NCI-H2107 treated with DMSO at 0.1 percent for 48 hours (cell line): ENCODE measurements at regions not wholly inside any gene's neighbourhood (a gene's known extent, or its start where the extent isn't known, plus 50 kb on each side); places are given as distances from the start of the nearest gene placed in this dataset.

Experiments used
- DNase-seq: peaks from one replicate; lab custom pipeline; 2025; ENCODE audit not compliant: unreplicated experiment; lab: John Stamatoyannopoulos, UW

DNA sequence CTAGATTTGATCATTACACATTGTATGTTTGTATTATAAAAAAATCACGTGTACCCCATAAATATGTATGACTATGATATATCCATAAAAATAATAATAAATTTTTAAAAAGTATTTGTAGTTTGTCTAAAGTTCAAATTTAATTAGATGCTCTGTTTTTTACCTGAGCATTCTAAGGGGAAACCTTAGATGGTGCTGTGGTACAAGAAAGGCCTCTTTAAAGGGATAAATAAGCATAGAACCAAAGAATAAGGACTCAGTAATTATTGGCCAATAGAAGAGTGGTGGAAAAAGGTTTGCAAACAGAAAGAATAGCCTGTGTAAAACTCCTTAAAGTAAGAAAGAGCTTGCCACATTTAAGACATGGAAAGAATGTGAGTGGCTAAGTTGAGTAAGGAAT, 580.1 kb upstream of the SEL1L start:
- peak; percentile 22 for DNase-seq

DNA sequence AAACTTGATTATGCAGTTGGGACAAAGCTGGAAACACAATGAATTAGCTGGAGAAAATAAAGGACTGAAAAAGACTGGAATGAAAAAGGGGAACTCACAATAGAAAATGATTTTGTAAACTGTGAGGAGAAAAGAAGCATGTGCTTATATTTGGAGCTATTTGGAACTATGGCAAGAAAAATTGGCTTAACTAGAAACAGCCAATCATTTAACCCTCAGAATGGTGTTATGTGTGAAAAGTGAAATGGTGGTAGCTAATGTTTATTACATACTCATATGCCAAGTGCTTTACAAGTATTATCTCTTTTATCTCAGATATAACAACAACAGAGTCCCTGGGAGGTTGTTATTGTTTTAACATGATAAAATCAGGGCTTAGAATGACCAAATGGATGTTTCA, 583.1 kb upstream of the SEL1L start:
- no peak for DNase-seq

DNA sequence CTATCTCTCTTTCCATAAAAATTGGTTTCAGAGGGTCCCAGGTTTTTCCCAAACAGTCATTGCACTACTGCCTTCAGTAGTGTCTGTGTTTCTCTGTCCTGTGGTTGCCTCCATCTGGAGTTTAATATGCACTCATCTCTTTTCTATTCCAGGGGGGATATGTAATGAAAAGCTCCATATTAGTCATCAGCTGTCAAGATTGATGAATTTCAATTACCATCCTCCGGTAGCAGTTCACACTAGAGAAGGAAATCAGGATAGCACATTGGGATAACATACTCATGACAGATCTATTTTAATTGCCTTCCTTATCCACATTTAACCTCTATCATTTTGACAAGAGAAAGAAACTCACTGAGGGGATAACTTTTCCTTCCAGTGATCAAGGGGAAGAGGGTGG, 589.0 kb upstream of the SEL1L start:
- no peak for DNase-seq

DNA sequence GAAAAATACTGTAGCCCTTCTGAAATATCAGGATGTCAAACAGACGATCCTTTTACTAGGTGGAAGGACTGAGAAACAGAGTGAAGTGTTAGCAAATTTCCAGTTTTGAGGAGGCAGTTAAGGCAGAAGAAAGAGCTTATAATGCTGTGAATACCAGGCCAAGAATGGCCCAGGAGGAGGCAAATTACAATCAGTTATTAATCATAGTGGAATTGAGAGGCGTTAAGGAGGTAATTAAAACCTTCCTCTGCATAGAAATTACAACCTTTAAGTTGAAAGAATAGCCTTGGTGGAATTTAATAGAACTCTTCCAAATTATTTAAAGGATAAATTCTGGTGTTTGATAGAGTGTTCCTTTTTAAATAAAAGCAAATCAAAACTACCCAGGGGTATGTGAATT, 590.9 kb upstream of the SEL1L start:
- DNase-seq: no peak

DNA sequence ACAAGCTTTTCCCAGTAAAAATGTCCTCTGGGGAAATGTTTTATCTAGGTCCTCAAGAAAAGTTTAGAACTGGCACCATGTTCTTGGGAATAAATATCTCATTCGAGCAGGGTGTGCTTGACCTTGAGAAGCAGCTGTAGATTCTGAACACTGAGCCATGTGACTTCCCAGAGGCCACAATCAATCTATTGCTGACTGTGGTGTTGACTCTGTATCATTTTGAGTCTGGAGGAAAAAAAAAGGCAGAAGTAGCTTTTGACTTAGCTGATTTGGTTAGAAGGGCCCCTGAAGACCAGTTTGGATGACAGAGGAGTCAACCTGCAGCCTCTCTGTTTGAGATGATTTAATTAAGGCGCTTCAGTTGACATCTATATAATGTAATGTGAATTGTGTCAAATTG, 592.4 kb upstream of the SEL1L start:
- DNase-seq: no peak

DNA sequence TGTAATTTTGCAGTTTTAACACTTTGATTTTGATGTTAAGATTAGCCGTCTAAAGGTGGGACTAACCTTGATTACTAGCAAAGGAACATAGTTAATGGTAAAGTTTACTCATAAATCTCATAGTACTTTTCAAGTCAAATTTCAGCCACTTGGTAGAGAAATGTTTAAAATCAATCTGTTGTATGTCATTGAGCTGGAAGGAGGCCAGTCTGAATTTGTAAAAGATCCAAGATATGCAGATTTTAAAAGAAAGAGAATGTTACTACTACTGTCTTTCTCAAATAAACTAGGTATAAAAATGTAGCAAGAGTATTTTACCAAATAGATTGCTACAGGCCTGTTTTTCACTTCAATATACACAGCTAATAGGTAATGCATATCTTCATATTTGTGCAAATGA, 600.8 kb upstream of the SEL1L start:
- DNase-seq: no peak

DNA sequence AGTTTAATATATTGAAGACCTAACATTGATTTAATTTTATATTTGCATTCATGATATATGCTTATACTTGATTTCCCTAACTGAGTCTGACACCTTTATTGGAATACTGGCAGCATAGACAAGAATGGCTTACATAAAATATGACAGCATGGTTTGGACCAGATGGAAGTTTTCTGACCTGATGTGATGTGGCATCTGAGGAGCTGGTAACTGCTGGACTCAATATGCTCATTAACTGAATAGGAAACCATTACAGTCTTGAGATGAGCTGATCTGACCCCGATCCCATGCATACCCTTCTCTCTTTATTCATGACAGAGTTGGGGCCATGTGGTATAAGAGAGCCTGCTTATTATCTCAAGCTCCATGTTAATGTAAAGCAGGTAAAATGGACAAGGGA, 604.8 kb upstream of the SEL1L start:
- no peak for DNase-seq

DNA sequence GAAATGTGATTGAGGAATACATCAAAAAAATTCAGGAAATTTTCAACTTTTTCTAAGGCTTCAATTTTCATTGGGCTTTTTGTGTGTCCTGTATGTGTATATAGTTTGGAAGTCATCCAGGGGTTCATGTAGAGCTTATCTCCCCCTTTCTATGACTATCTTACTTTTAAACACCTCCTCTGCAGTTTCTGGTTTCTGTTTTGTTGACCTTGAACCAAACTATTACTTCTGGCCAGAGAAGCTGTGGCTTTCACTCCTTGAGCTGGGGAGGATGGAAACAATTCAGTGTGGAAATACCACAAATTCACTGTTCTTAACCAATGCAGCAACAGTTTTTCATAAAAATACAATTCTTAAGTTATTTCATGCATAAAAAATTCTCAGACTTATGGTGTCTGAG, 613.2 kb upstream of the SEL1L start:
- no peak for DNase-seq

DNA sequence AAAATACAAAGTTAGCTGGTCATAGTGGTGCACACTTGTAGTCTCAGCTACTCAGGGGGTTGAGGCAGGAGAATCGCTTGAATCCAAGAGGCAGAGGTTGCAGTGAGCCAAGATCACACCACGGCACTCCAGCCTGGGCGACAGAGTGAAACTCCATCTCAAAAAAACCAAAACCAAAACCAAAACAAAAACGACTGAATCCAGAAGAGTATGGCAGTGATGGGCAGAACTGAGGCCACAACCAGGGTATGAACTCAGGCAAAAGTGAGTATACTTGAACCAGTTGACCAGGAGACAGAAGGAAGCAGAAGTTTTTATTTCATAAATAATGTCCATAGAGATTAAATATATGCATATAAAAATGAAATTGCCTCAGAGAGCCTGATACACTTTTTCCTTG, 620.0 kb upstream of the SEL1L start:
- no peak for DNase-seq

DNA sequence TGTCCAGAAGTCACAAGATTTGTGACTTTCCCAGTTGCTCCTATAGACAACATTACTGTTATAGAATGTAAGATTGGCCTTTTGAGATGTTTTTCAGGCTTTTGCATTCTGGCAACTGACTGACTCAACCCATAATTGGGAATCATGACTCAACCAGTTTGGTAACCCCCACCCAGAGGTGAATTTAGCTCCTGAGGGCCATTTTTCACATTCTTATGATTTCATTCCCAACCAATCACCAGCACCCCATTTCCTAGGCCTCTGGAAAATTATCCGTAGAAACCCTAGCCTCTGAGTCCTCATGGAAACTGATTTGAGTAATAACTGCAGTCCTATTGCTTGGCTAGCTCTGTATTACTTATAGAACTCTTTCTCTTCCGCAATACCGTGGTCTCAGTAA, 626.0 kb upstream of the SEL1L start:
- DNase-seq: no peak

DNA sequence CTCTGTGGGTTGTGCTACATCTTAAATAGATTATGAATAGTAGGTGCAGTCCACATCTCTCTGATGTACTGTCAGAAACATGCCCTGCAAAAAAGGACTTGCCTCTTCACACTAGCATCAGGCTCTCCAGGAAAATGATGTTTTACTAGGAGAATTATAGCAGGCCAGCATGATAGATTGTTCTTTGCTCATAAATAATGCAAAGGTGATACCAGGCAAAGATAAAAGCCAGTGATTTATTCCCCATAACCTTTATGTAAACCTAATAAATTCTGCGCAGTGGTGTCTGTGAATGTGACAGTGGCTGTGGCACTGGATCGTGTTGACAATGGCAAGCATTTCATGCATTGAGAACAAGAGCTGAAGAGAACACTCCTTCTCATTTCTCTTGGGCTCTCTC, 646.5 kb upstream of the SEL1L start:
- no peak for DNase-seq

DNA sequence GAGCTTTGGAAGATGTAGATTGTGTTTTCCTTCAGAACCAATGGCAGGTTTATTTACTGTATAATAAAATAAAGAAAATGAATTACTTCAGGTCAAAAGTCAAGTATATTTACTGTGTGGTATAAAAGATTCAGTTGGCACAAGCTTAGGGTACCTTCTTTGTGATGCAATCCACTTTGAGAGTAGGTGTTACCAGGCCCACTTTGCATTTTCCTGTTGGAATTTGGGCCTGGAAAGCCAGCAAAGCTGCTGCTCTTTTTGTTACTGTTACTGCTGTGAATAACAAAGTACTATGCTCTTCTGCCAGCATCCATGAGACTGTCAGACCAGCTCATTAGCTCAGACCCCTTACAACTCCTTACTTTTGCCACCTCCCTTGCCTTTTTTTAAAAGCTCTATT, 649.0 kb upstream of the SEL1L start:
- DNase-seq: no peak

DNA sequence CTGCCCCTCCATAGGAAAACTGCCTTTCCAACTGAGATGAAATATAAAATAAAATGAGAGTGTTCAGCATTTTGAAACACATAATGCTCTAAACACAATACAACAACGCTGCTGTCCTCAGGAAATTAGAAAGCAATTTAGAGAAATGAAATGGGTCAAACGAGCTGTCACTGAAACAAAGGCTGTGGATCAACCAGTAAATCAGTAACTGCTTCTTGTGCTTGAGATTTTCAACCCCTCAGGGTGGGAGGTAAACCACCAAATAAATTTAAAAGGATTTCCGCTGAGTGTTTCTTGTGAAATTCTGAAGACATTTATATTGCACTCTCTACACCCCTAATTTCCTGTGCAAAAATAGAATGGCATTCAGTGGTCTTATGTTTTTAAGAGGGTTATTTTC, 657.1 kb upstream of the SEL1L start:
- DNase-seq: no peak

DNA sequence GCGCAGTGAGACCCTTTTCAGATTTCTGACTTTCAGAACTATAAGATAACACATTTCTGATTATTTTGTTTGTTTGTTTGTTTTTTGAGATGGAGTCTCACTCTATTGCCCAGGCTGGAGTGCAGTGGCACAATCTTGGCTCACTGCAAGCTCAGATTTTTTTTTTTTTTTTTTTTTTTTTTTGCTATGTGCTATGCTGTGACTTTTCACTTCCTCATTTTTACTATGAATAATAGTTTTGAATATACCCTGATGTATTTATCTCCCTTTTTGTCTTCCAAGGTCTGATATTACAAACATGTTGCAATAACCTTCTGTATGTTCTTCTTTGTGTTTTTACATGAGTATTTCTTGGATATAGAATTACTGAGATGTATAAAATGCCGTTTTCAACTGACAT, 658.7 kb upstream of the SEL1L start:
- DNase-seq: no peak

DNA sequence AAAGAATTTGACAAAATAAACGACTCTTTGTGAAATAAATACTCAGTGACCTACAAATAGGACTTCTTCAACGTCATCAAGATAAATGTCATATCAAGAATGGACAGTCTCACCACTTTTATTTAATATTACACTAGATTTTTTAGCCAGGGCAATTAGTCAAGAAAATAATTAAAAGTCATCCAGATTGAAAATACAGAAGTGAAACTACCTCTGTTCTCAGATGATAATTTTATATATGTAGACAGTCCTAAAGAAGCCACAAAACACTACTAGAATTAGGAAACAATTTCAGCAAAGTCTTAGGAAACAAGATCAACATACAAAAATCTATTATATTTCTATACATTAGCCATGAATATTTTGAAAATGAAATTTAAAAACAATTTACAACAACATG, 689.6 kb upstream of the SEL1L start:
- no peak for DNase-seq

DNA sequence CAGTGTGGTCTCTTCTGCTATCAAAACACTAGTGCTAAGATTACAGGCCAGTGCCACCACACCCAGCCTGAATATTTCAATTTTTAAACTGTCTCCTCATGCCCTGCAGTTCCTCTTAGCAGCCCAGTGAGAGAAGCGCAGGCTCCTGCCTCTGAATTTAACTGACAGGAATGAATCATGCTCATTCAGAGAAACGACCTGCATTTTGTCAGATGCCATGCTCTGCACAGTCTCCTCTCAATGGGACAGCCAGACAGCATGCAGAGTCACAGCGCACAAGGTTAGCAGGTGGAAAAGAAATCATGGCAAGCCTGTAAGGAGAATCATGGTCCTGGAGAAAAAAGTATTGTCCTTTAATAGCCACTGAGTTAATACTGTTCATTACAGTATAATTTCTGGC, 691.0 kb upstream of the SEL1L start:
- DNase-seq: no peak

DNA sequence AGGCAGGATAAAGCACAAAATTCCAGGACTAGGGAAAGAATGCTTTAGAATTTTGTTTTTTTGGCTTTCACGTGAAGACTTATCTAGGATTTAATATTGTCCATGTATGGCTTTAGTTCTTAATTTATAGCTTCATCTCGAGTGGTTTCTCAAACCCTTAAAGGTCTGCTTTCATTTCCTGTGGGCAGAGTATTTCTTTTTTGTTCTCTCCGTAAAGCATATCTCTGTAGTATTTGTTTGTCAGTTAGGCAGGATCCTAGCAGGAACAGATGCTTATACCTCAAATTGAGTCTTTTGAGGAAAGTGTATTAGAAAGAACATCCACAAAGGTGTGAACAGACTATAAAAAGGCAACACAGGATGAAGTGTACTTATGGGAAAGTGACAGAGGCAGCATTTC, 697.1 kb upstream of the SEL1L start:
- no peak for DNase-seq

DNA sequence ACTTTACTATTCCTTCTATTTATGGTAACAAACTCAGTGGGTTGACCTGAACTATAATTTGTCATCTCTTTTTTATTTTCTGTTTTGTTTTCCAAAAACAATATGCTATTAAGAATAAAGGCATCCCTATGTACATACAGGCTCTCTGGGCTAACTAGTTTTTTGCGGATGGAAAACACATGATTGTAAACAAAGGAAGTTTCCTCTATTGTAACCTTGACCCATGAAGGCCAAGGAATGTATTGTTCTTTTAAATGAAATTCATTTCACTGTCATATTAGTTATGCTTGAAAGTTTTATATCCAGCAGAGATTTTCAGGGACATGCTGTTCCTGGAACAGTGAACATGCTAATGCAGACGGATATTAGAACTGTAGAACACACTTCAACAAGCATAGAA, 705.0 kb upstream of the SEL1L start:
- DNase-seq: no peak

DNA sequence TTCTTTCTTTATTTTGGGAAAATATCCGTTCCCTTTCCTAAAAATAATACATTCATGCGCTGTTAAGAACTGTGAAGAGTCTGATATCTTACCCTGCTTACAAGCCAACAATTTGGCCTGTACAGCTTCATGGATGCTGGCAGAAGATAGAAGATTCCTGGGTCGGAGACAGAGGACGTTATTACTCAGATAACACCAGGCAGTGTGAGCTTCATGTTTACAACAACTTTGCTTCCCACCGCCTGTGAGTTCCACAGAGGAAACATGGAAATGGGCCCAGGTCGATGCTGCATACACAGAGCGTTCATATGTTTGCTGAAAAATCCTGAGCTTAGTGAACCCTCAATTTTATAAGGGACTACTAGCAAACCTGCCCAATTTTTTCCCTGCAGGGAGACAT, 705.6 kb upstream of the SEL1L start:
- no peak for DNase-seq

DNA sequence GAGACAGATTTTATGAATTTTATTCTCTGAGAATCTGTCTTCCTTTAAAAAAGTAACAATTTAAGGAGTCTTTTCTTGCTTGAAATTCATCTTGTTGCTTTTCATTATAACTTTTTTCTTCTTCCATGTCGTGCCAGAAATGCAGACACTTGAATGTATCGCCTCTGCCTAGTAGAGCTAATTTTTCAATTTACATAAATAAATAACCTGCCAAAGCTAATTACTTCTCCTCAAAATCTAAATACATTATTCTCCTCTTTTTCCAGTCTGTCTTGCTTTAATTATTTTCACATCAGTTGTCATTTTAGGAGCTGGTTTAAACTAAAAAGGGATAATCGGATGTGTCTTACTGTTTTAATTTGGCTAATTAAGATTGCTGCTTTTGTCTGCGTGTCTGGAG, 711.1 kb upstream of the SEL1L start:
- no peak for DNase-seq

DNA sequence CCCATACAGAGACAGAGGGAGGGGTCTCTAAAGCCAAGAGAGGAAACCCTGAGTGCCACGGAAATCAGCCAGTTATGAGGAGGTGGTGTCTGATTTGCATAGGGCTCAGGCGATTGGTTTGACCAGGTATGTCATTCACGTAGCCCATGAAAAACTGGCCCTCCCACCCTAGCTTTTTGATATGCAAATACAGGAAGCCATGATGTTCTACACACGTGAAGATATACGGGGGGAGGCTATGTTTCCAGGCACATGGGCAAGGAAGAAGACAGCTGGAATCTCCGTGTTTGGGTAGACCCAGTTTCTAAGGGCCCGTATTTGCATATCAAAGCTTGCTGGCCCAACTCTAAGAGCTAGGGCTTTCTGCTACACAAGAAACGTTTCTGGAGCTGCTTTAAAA, 717.8 kb upstream of the SEL1L start:
- no peak for DNase-seq

DNA sequence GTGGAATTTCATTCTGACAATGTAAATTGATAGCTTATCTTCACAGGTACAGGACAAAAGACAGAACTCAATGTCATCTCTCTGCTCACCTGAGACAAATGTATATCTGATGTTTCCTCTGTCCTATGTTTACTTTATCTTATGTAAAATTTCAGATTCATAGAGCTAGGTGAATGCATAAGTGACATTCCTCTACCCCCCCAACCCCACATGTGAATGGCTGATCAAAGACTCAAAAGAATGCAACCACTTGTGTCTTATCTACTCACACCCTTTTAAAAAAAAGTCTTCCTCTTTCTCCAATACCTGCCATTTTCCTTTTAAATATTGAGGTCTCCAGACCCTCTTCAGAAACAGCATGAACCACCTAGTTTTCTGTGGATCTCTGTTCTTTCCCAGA, 736.6 kb upstream of the SEL1L start:
- DNase-seq: no peak

DNA sequence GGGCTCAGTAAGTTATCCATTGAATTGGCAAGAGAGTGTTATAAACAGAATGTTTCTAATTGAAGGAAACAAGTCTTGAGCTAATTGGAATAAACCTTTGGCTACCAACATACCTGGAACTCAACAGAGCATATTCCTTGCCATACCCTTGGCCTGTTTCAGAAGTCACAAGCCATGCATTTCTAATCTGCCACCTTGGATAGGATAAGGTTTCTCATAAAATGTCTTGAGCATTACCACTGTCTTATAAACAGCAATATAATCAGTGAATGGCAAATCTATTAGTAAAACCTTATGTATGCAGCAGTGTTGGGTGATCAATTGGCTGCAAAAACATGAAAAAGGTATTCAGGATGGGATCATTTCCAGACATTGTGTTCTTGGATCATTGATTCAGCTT, 765.2 kb upstream of the SEL1L start:
- DNase-seq: no peak

DNA sequence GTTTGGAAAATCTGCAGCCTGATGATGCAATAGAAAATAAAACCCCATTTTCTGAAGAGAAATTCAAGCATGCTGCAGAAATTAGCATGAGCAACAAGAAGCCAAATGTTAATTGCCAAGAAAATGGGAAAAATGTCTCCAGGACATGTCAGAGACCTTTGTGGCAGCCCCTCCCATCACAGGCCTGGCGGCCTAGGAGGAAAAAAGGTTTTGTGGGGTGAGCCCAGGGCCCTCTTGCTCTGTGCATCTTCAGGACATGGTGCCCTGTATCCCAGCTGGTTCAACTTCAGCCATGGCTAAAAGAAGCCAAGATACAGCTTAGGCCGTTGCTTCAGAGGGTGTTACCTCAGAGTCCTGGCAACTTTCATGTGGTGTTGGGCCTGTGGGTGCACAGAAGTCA, 775.5 kb upstream of the SEL1L start:
- DNase-seq: no peak
